HepG2 (cell line): ENCODE measurements at regions not wholly inside any gene's neighbourhood (a gene's known extent, or its start where the extent isn't known, plus 50 kb on each side); places are given as distances from the start of the nearest gene placed in this dataset.

Source experiments
- ATAC-seq: fragments of 200-7000 bp; cut with Tn5 transposase; 3 replicates; pipeline ENCODE4 v1.9.1; 2020; ENCODE audit warnings: mild to moderate bottlenecking, moderate library complexity
- BruUV-seq: library from RNA; stranded (reverse); fragments of 400-500 nt; replicated peaks from 2 replicates; lab custom pipeline; 2021; lab: Mats Ljungman, UMichigan
- CTCF ChIA-PET: fragments of 300-600 bp; formaldehyde crosslinking; extraction: SDS; loops from one replicate; lab custom pipeline; 2021; ENCODE audit warnings: low total read pairs, inconsistent platforms, low intra/inter-chr PET ratio; lab: Yijun Ruan, JAX
- POLR2A ChIA-PET: fragments of 350-600 bp; sonication (Branson Sonifier 250); formaldehyde crosslinking; loops from one replicate; lab custom pipeline; 2020; ENCODE audit warnings: antibody characterized with exemption, inconsistent platforms; lab: Yijun Ruan, JAX
- DNase-seq: peaks from one replicate; pipeline ENCODE4 v3.0.0-alpha.2; 2015; ENCODE audit warnings: low spot score
- FAIRE-seq: peaks from 3 replicates; lab custom pipeline; 2011; peaks lifted over from hg19 to GRCh38; lab: Jason Lieb, UNC
- H2AFZ ChIP-seq: one replicate; pipeline ENCODE4 v1.6.1; 2011; ENCODE audit warnings: low read length, inconsistent platforms
- H3K27ac ChIP-seq: fragments of 300-600 bp; 3 replicates; pipeline ENCODE4 v1.8.0; 2011; ENCODE audit warnings: mixed run types, mild to moderate bottlenecking, mixed read lengths, low read length, inconsistent platforms; ENCODE audit not compliant: insufficient read depth; ENCODE audit errors: extremely low read length
- H3K27me3 ChIP-seq, 2 experiments: fragments of 200-600 bp in 1 of 2; 2 replicates in 1 of 2; 3 replicates in 1 of 2; pipeline versions ENCODE4 v1.6.0 to v1.8.0; 2011; ENCODE audit warnings: low read length in 2 of 2, mild to moderate bottlenecking in 2 of 2, moderate library complexity in 2 of 2, inconsistent platforms in 1 of 2; ENCODE audit not compliant: insufficient read depth in 2 of 2, control insufficient read depth in 1 of 2
- H3K36me3 ChIP-seq, 2 experiments: fragments of 200-600 bp in 1 of 2; replicated peaks in 1 of 2; 2 replicates in 1 of 2; 3 replicates in 1 of 2; pipeline versions ENCODE4 v1.5.1 to v1.8.0; 2011; ENCODE audit warnings: low read length in 2 of 2, inconsistent platforms in 1 of 2; ENCODE audit not compliant: insufficient read depth in 2 of 2, control insufficient read depth in 1 of 2
- H3K4me1 ChIP-seq: 2 replicates; pipeline ENCODE4 v1.5.1; 2012; ENCODE audit warnings: low read length, inconsistent platforms; ENCODE audit not compliant: insufficient read depth
- H3K4me2 ChIP-seq: 2 replicates; pipeline ENCODE4 v1.6.0; 2011; ENCODE audit warnings: low read depth, low read length, inconsistent platforms
- H3K4me3 ChIP-seq, 3 experiments: fragments of 200-600 bp in 1 of 3; sonication (generic), shearing (Covaris generic) in 1 of 3; replicated peaks in 1 of 3; 2 replicates each; pipeline ENCODE4 v1.5.1; 2011 to 2016; ENCODE audit warnings: low read length in 3 of 3, inconsistent platforms in 2 of 3, low read depth in 2 of 3, mild to moderate bottlenecking in 2 of 3, control low read depth in 1 of 3, mixed read lengths in 1 of 3; ENCODE audit not compliant: insufficient read depth in 1 of 3
- H3K79me2 ChIP-seq: one replicate; pipeline ENCODE4 v1.6.1; 2011; ENCODE audit warnings: low read length, inconsistent platforms; ENCODE audit not compliant: insufficient read depth
- H3K9ac ChIP-seq: 2 replicates; pipeline ENCODE4 v1.6.0; 2011; ENCODE audit warnings: mild to moderate bottlenecking, low read depth, low read length, inconsistent platforms; ENCODE audit not compliant: insufficient read depth
- H3K9me3 ChIP-seq: 2 replicates; pipeline ENCODE4 v1.5.1; 2012; ENCODE audit warnings: mild to moderate bottlenecking, low read length
- H4K20me1 ChIP-seq: 2 replicates; pipeline ENCODE4 v1.6.0; 2011; ENCODE audit warnings: inconsistent platforms, mild to moderate bottlenecking, low read length, moderate library complexity; ENCODE audit not compliant: insufficient read depth
- BRCA1 ChIP-seq: sonication (generic); formaldehyde crosslinking; IDR thresholded peaks from 2 replicates; pipeline ENCODE4 v1.4.0; 2020; ENCODE audit warnings: missing genetic modification reagents
- RNF2 ChIP-seq: fragments of 450-650 bp; conservative IDR thresholded peaks from 2 replicates; pipeline ENCODE4 v1.6.1; 2016; ENCODE audit warnings: low read depth
- TCF12 ChIP-seq, 2 experiments: fragments of 450-650 bp in 1 of 2; sonication (generic) in 1 of 2; formaldehyde crosslinking in 1 of 2; IDR thresholded peaks; 2 replicates each; pipeline versions ENCODE4 v1.6.1 to v1.8.0; 2017 to 2022; ENCODE audit warnings: antibody characterized with exemption in 1 of 2, mild to moderate bottlenecking in 1 of 2, missing genetic modification reagents in 1 of 2, moderate library complexity in 1 of 2
- ZNF432 ChIP-seq: sonication (generic); formaldehyde crosslinking; IDR thresholded peaks from 2 replicates; pipeline ENCODE4 v1.5.0; 2020; ENCODE audit warnings: missing genetic modification reagents, mild to moderate bottlenecking, borderline replicate concordance
- ZNF589 ChIP-seq: sonication (generic); formaldehyde crosslinking; conservative IDR thresholded peaks from 2 replicates; pipeline ENCODE4 v1.8.0; 2022; ENCODE audit warnings: mild to moderate bottlenecking, moderate library complexity, missing genetic modification reagents
- ZNF782 ChIP-seq: sonication (generic); formaldehyde crosslinking; IDR thresholded peaks from 2 replicates; pipeline ENCODE4 v1.4.0; 2020; ENCODE audit warnings: missing genetic modification reagents, mild to moderate bottlenecking, borderline replicate concordance
- ZNF788 ChIP-seq: sonication (generic); formaldehyde crosslinking; IDR thresholded peaks from 2 replicates; pipeline ENCODE4 v1.5.0; 2020; ENCODE audit warnings: mild to moderate bottlenecking, missing genetic modification reagents, borderline replicate concordance
- ZNF891 ChIP-seq: sonication (generic); formaldehyde crosslinking; IDR thresholded peaks from 2 replicates; pipeline ENCODE4 v1.5.0; 2020; ENCODE audit warnings: mild to moderate bottlenecking, missing genetic modification reagents
- ZSCAN20 ChIP-seq: sonication (generic); formaldehyde crosslinking; IDR thresholded peaks from 2 replicates; pipeline ENCODE4 v1.4.0; 2020; ENCODE audit warnings: missing genetic modification reagents, mild to moderate bottlenecking, borderline replicate concordance
- WGBS: methylation state at CpG from one replicate; pipeline ENCODE4 v1.1.6; 2017; ENCODE audit warnings: low lambda C conversion rate; 5-methylcytosine and 5-hydroxymethylcytosine counted together
- in situ Hi-C: cut with HindIII; loops from 2 replicates; pipeline ENCODE4 v1.10.0; 2017; ENCODE audit warnings: low pct_unique_long_range_greater_than_20kb; ENCODE audit not compliant: extremely low pct_ligation_motif_present
- intact Hi-C: fragments of 100-400 bp; cut with micrococcal nuclease; formaldehyde crosslinking; loops from one replicate; pipeline ENCODE4 v1.10.0; 2022; ENCODE audit not compliant: unreplicated experiment
- TF ChIP-seq, protein P1 (sequence below): IDR thresholded peaks from 2 replicates; pipeline ENCODE4 v1.6.1; 2016; ENCODE audit warnings: mild to moderate bottlenecking, missing biosample characterization, missing genetic modification reagents
- TF ChIP-seq, protein P2 (sequence below): sonication (generic); formaldehyde crosslinking; conservative IDR thresholded peaks from 2 replicates; pipeline ENCODE4 v1.4.0; 2020; ENCODE audit warnings: missing genetic modification reagents
- TF ChIP-seq, protein P3 (sequence below): sonication (generic); formaldehyde crosslinking; IDR thresholded peaks from 2 replicates; pipeline ENCODE4 v1.5.1; 2020; ENCODE audit warnings: mild to moderate bottlenecking, missing genetic modification reagents, borderline replicate concordance

DNA sequence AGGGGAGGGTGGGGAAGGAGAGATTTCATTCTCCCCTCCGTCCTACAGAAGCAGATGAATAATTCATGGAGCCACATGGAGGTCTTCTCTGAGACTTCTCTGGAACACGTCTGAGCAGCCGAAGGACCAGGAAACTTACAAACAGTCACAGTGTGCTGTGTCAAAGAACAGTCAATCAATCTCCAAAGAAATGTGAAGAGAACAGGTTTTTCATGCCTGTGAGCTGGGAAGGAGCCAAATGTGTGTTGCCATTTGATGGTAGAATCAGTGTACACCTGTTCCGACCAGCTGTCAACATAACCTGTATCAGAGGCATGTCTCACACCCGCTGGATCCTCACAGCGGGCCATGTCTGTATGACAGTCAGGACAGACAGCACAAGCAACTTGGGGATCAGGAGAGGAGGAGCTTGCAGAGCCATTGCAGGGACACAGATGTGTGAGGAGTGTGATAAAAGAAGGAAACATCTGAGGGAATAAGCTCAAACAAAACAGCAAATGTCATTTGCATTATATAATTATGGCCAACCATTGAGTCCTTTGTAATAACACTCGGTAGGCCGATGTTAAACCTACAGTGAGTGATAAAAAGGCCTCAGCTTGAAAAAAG, 298.5 kb downstream of the EN1 start:
- no peaks in the 10 kb centered on the region for H3K36me3 ChIP-seq
- ATAC-seq, result no peak
- H3K4me1 ChIP-seq, result no peaks in the 10 kb centered on the region
- H3K79me2 ChIP-seq, result no peaks in the 10 kb centered on the region
- H4K20me1 ChIP-seq, result no peaks in the 10 kb centered on the region
- 0 out of 2 replicates have a peak, but pooled peaks cover 6% of the 10 kb centered on the region for H3K9me3 ChIP-seq
- no peak overlapping the region for H2AFZ ChIP-seq
- no peaks in the 10 kb centered on the region for H3K27me3 ChIP-seq
- TF ChIP-seq, protein P1, sequence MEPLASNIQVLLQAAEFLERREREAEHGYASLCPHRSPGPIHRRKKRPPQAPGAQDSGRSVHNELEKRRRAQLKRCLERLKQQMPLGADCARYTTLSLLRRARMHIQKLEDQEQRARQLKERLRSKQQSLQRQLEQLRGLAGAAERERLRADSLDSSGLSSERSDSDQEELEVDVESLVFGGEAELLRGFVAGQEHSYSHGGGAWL (CRISPR knock-in tag), result no peak
- TF ChIP-seq, protein P2, sequence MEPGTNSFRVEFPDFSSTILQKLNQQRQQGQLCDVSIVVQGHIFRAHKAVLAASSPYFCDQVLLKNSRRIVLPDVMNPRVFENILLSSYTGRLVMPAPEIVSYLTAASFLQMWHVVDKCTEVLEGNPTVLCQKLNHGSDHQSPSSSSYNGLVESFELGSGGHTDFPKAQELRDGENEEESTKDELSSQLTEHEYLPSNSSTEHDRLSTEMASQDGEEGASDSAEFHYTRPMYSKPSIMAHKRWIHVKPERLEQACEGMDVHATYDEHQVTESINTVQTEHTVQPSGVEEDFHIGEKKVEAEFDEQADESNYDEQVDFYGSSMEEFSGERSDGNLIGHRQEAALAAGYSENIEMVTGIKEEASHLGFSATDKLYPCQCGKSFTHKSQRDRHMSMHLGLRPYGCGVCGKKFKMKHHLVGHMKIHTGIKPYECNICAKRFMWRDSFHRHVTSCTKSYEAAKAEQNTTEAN (CRISPR knock-in tag), result no peak
- TF ChIP-seq RNF2, result no peak
- TF ChIP-seq ZNF432, result no peak
- no peak for TF ChIP-seq ZSCAN20 (CRISPR knock-in tag)
- no peak for TF ChIP-seq ZNF891 (CRISPR knock-in tag)
- no peak for TF ChIP-seq BRCA1 (CRISPR knock-in tag)
- TF ChIP-seq, protein P3, sequence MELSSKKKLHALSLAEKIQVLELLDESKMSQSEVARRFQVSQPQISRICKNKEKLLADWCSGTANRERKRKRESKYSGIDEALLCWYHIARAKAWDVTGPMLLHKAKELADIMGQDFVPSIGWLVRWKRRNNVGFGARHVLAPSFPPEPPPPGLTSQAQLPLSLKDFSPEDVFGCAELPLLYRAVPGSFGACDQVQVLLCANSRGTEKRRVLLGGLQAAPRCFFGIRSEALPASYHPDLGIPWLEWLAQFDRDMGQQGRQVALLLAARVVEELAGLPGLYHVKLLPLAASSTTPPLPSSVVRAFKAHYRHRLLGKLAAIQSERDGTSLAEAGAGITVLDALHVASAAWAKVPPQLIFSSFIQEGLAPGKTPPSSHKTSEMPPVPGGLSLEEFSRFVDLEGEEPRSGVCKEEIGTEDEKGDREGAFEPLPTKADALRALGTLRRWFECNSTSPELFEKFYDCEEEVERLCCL (CRISPR knock-in tag), result no peak
- TF ChIP-seq ZNF782 (CRISPR knock-in tag), result no peak
- TF ChIP-seq ZNF589 (CRISPR knock-in tag), result no peak
- no peak for TF ChIP-seq ZNF788
- no peak for TF ChIP-seq TCF12 (IDR thresholded peaks at IDR 0.05)
- no peak for TF ChIP-seq TCF12 (CRISPR knock-in tag; IDR thresholded peaks at IDR 0.05)
- CTCF ChIA-PET, result no interaction called here
- H3K9ac ChIP-seq, result no peak overlapping the region
- no peak overlapping the region for H3K27ac ChIP-seq
- no TSS peak for BruUV-seq
- in situ Hi-C loops, result no loop called here
- no peak overlapping the region for H3K4me3 ChIP-seq
- no peak for DNase-seq
- H3K4me2 ChIP-seq, result no peak overlapping the region
- WGBS, result 39% methylated on average over 8 of the region's 8 CpGs
- intact Hi-C loops, result no loop called here
- no peak for FAIRE-seq
- POLR2A ChIA-PET, result no interaction called here
